Sigmoid colon (tissue), 4 donors: ENCODE measurements at regions not wholly inside any gene's neighbourhood (a gene's known extent, or its start where the extent isn't known, plus 50 kb on each side); places are given as distances from the start of the nearest gene placed in this dataset.

Experiments used
- CTCF ChIP-seq, 4 experiments: fragments of 450-650 bp in 3 of 4; fragments of 200-600 bp in 1 of 4; IDR thresholded peaks; one replicate each; pipeline ENCODE4 v1.5.1; 2016 to 2019; ENCODE audit warnings: antibody characterized with exemption in 4 of 4, mild to moderate bottlenecking in 3 of 4, moderate library complexity in 2 of 4
- EP300 ChIP-seq, 4 donors: sonication (generic); formaldehyde crosslinking; IDR thresholded peaks; one replicate each; pipeline ENCODE4 v1.6.1; 2017; ENCODE audit warnings: antibody characterized with exemption in 4 of 4
- POLR2A ChIP-seq, 2 donors: fragments of 450-650 bp; IDR thresholded peaks; one replicate each; pipeline ENCODE4 v1.6.1; 2016; ENCODE audit warnings: antibody characterized with exemption in 2 of 2, mild to moderate bottlenecking in 2 of 2, moderate library complexity in 2 of 2
- POLR2AphosphoS5 ChIP-seq, 4 donors: sonication (generic); formaldehyde crosslinking; IDR thresholded peaks; one replicate each; pipeline ENCODE4 v1.6.1; 2017; ENCODE audit warnings: antibody characterized with exemption in 4 of 4

- TF ChIP-seq EP300 (IDR thresholded peaks at IDR 0.05) (no peak), CTCF (IDR thresholded peaks at IDR 0.05) (no peak), POLR2A (IDR thresholded peaks at IDR 0.05) (no peak), POLR2AphosphoS5 (IDR thresholded peaks at IDR 0.05) (no peak)
Observed at GRCh38 chr5:23930985-23931384, 423.6 kb downstream of the PRDM9 start.
